PFSK-1 (cell line): ENCODE measurements at regions not wholly inside any gene's neighbourhood (a gene's known extent, or its start where the extent isn't known, plus 50 kb on each side); places are given as distances from the start of the nearest gene placed in this dataset.

Experiments
- POLR2AphosphoS5 ChIP-seq: IDR thresholded peaks from 2 replicates; pipeline ENCODE4 v1.6.1; 2012; ENCODE audit warnings: low read depth, mild to moderate bottlenecking, control low read depth, low read length, moderate library complexity
- TF ChIP-seq, protein P1 (sequence below), 2 experiments: IDR thresholded peaks; 2 replicates each; pipeline versions ENCODE4 v1.6.1 to v1.8.0; 2011 to 2012; ENCODE audit warnings: low read depth in 2 of 2, low read length in 2 of 2, control low read depth in 1 of 2, inconsistent platforms in 1 of 2, mild to moderate bottlenecking in 1 of 2, moderate library complexity in 1 of 2; ENCODE audit not compliant: insufficient read depth in 1 of 2

DNA sequence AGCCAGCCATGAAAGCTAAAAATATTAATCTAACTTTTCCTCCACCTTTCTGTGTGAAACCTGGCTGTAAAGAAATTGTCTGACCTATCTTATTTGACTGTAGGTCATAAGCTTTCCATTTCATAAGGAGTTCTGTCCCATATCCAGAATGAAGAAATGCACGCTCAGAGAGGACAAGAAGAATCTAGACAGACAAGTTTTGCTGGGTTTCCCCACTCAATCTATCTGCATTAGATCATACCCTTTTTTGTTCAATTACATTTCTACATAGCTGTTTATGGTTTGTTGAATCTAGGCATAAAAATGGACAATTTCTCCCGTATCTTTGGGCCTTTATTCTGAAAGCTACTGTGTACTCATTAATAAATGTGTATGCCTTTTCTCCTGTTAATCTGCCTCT, 1495.1 kb downstream of the C4orf33 start:
- TF ChIP-seq, protein P1, sequence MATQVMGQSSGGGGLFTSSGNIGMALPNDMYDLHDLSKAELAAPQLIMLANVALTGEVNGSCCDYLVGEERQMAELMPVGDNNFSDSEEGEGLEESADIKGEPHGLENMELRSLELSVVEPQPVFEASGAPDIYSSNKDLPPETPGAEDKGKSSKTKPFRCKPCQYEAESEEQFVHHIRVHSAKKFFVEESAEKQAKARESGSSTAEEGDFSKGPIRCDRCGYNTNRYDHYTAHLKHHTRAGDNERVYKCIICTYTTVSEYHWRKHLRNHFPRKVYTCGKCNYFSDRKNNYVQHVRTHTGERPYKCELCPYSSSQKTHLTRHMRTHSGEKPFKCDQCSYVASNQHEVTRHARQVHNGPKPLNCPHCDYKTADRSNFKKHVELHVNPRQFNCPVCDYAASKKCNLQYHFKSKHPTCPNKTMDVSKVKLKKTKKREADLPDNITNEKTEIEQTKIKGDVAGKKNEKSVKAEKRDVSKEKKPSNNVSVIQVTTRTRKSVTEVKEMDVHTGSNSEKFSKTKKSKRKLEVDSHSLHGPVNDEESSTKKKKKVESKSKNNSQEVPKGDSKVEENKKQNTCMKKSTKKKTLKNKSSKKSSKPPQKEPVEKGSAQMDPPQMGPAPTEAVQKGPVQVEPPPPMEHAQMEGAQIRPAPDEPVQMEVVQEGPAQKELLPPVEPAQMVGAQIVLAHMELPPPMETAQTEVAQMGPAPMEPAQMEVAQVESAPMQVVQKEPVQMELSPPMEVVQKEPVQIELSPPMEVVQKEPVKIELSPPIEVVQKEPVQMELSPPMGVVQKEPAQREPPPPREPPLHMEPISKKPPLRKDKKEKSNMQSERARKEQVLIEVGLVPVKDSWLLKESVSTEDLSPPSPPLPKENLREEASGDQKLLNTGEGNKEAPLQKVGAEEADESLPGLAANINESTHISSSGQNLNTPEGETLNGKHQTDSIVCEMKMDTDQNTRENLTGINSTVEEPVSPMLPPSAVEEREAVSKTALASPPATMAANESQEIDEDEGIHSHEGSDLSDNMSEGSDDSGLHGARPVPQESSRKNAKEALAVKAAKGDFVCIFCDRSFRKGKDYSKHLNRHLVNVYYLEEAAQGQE (IDR thresholded peaks at IDR 0.05; ENCODE audit: insufficient read depth in 1 of 2, low read depth in 2 of 2, low read length in 2 of 2) = no peak
- TF ChIP-seq POLR2AphosphoS5 = no peak
